ENCODE measurements at regions not wholly inside any gene's neighbourhood (a gene's known extent, or its start where the extent isn't known, plus 50 kb on each side); places are given as distances from the start of the nearest gene placed in this dataset.

DNA sequence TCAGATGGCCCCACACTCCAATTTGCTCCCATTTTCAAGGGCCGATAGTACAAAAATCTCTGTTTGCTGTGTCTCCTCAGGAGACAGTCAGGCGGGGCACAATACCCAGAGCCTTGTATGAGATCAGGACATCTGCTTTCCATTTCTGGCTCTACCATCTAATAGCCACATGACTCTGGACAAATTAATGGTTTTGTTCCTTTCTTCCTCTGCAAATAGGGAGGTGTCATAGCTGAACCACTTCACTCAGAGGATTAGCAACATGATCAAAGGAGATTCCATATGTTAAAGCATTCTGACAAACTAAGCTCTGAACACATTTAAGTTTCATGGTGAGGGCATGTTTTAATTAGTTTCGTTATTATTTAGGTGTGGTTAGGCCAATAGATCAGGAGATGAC, 602.1 kb upstream of the SYT4 start:
- no peaks in the 10 kb centered on the region for H3K36me3 ChIP-seq (ENCODE audit: control insufficient read depth in 1 of 2, insufficient read depth in 2 of 2, low read length in 1 of 2)
- 61 to 75% methylated on average over 3 of the region's 3 CpGs for WGBS, 2 donors
- intact Hi-C loops (cut with DNase I): no loop called here
- no peaks in the 10 kb centered on the region for H3K4me1 ChIP-seq (ENCODE audit: control insufficient read depth in 1 of 2, insufficient read depth in 2 of 2, low read length in 2 of 2)
- H3K4me3 ChIP-seq (ENCODE audit: low read length in 2 of 2): no peak overlapping the region
- ATAC-seq (ENCODE audit: low FRiP score): no peak
- no peaks in the 10 kb centered on the region for H3K9me3 ChIP-seq (ENCODE audit: control insufficient read depth, low read length)
- H3K27me3 ChIP-seq (ENCODE audit: control insufficient read depth in 1 of 2, insufficient read depth in 2 of 2, low read length in 1 of 2): no peaks in the 10 kb centered on the region
- no peak for DNase-seq
- H3K27ac ChIP-seq (ENCODE audit: low read depth in 1 of 2, low read length in 2 of 2): no peak overlapping the region

DNA sequence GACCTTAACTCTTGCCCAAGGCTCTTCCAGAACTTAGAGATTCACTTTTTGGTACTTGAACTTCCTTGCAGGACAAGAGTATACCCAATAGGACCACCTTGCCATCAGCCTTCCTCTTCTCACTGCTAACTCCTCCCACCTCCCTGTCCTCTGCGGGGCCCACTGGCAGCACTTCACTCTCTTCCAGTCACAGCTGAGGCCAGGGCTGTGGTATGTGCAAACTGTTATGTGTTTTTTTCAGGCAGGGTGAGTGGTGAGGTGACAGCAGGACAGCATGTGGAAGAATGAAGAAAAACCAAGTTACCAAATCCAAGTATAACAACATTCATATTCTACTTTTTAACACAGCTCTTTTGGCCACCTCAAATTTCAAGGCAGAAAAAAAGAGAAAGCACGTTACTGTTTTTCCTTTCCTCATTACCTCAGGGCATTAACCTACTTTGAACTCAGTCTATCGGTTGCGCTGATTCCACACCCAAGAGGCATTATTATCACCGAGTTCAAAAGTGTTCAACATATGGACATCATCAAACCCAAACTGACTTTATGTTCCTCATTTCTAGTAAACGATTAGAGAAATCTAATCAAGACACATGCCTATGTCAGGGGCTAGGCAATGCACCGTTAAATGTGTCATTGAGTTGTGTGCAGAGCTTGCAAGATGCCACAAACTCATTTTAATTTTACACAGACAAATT, 605.2 kb upstream of the SYT4 start:
- no peak for ATAC-seq (ENCODE audit: low FRiP score)
- H3K4me1 ChIP-seq (ENCODE audit: control insufficient read depth in 1 of 2, insufficient read depth in 2 of 2, low read length in 2 of 2): no peaks in the 10 kb centered on the region
- WGBS, 2 donors: 44 to 53% methylated on average over 7 of the region's 7 CpGs
- peak; percentile 34 to 63 for DNase-seq
- no peaks in the 10 kb centered on the region for H3K27me3 ChIP-seq (ENCODE audit: control insufficient read depth in 1 of 2, insufficient read depth in 2 of 2, low read length in 1 of 2)
- H3K4me3 ChIP-seq (ENCODE audit: low read length in 2 of 2): no peak overlapping the region
- intact Hi-C loops (cut with DNase I): no loop called here
- no peaks in the 10 kb centered on the region for H3K9me3 ChIP-seq (ENCODE audit: control insufficient read depth, low read length)
- H3K27ac ChIP-seq (ENCODE audit: low read depth in 1 of 2, low read length in 2 of 2): no peak overlapping the region
- no peaks in the 10 kb centered on the region for H3K36me3 ChIP-seq (ENCODE audit: control insufficient read depth in 1 of 2, insufficient read depth in 2 of 2, low read length in 1 of 2)

DNA sequence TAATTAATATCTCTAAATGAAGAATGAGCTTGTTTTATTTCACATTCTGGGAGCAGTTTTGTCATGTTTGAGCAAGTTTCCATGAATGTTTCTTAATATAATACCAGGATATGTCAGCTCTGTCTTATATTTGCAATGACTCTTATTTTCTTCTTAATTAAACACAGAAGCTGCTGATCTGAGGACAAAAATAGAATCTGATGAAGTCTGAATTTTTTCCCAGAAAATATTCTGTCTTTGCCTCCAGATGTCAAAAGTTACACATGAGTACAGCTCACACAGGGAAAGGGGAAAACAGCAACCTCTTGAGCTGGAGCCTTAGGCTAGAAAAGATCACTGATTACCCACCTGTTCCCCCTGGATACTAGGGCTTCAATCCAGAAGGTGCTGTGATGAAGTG, 606.6 kb upstream of the SYT4 start:
- H3K4me3 ChIP-seq (ENCODE audit: low read length in 2 of 2): no peak overlapping the region
- H3K27me3 ChIP-seq (ENCODE audit: control insufficient read depth in 1 of 2, insufficient read depth in 2 of 2, low read length in 1 of 2): no peaks in the 10 kb centered on the region
- H3K27ac ChIP-seq (ENCODE audit: low read depth in 1 of 2, low read length in 2 of 2): no peak overlapping the region
- DNase-seq (no peak), ATAC-seq (ENCODE audit: low FRiP score) (no peak)
- no peaks in the 10 kb centered on the region for H3K36me3 ChIP-seq (ENCODE audit: control insufficient read depth in 1 of 2, insufficient read depth in 2 of 2, low read length in 1 of 2)
- H3K4me1 ChIP-seq (ENCODE audit: control insufficient read depth in 1 of 2, insufficient read depth in 2 of 2, low read length in 2 of 2): no peaks in the 10 kb centered on the region
- intact Hi-C loops (cut with DNase I): no loop called here
- H3K9me3 ChIP-seq (ENCODE audit: control insufficient read depth, low read length): no peaks in the 10 kb centered on the region

DNA sequence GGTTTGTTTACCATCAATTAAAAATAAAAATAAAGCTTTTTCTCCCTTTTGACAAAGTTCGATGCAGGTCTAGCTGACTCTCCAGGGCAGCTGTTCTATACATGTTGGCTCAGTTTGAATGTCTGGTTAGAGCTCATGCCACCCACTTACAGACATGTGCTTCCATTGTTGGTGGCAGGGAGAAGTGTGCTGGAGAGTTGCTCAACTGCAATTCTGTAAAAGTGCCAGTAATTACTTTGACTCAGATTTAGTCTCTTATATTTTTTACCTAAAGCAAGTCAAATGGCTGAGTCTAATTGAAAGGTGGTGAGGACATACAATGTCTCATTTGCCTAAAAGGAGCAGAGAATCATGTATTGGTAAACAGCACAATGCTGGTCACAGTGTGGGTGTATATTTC, 609.1 kb upstream of the SYT4 start:
- Histone ChIP-seq H3K4me1 (ENCODE audit: control insufficient read depth in 1 of 2, insufficient read depth in 2 of 2, low read length in 2 of 2) (no peaks in the 10 kb centered on the region), H3K27me3 (ENCODE audit: control insufficient read depth in 1 of 2, insufficient read depth in 2 of 2, low read length in 1 of 2) (no peaks in the 10 kb centered on the region), H3K27ac (ENCODE audit: low read depth in 1 of 2, low read length in 2 of 2) (no peak overlapping the region), H3K36me3 (ENCODE audit: control insufficient read depth in 1 of 2, insufficient read depth in 2 of 2, low read length in 1 of 2) (no peaks in the 10 kb centered on the region), H3K4me3 (ENCODE audit: low read length in 2 of 2) (no peak overlapping the region), H3K9me3 (ENCODE audit: control insufficient read depth, low read length) (no peaks in the 10 kb centered on the region)
- 78 to 91% methylated on average over 1 of the region's 1 CpG for WGBS, 2 donors
- DNase-seq (no peak), ATAC-seq (ENCODE audit: low FRiP score) (no peak)
- intact Hi-C loops (cut with DNase I): no loop called here

DNA sequence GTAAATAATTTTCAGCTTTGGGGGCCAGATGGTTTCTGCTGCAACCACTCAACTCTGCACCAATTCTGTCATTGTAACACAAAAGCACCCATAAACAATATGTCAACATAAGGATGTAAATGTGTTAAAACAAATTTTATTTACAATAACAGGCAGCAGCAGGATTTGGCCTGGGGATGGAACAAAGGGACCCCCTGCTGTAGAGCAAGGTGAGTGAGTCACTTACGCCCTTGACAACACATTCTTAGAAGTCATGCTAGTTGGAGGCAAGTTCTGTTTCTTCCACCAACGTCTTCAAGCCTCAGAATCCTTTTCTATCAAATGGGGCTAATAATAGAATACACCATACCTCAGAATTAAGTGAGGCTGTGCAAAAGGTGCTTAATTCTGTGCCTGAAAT, 610.2 kb upstream of the SYT4 start:
- intact Hi-C loops (cut with DNase I): no loop called here
- Histone ChIP-seq H3K36me3 (ENCODE audit: control insufficient read depth in 1 of 2, insufficient read depth in 2 of 2, low read length in 1 of 2) (no peaks in the 10 kb centered on the region), H3K9me3 (ENCODE audit: control insufficient read depth, low read length) (no peaks in the 10 kb centered on the region), H3K27me3 (ENCODE audit: control insufficient read depth in 1 of 2, insufficient read depth in 2 of 2, low read length in 1 of 2) (no peaks in the 10 kb centered on the region), H3K4me3 (ENCODE audit: low read length in 2 of 2) (no peak overlapping the region), H3K4me1 (ENCODE audit: control insufficient read depth in 1 of 2, insufficient read depth in 2 of 2, low read length in 2 of 2) (no peaks in the 10 kb centered on the region), H3K27ac (ENCODE audit: low read depth in 1 of 2, low read length in 2 of 2) (no peak overlapping the region)
- no peak for ATAC-seq (ENCODE audit: low FRiP score)
- no peak for DNase-seq
- WGBS, 2 donors: 60 to 62% methylated on average over 2 of the region's 2 CpGs

DNA sequence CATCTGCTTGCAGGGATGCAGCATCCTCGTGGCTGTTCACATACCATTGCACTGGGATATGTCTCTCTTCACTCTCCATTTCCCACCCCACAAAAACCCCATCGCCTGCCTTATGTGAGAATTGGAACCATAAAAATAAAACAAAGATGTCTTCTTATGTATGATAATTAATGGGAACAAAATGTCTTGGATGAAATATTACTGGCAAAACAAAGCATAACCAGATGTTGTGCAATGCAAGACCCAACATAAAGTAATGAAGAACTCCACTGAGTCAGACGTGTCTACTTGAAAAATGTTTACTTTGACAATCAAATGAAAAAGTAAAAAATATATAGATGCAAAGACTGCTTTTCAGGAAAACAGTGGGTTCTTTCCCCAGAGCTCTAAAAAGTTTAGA, 611.3 kb upstream of the SYT4 start:
- Histone ChIP-seq H3K27ac (ENCODE audit: low read depth in 1 of 2, low read length in 2 of 2) (no peak overlapping the region), H3K4me3 (ENCODE audit: low read length in 2 of 2) (no peak overlapping the region), H3K4me1 (ENCODE audit: control insufficient read depth in 1 of 2, insufficient read depth in 2 of 2, low read length in 2 of 2) (no peaks in the 10 kb centered on the region), H3K9me3 (ENCODE audit: control insufficient read depth, low read length) (no peaks in the 10 kb centered on the region), H3K36me3 (ENCODE audit: control insufficient read depth in 1 of 2, insufficient read depth in 2 of 2, low read length in 1 of 2) (no peaks in the 10 kb centered on the region), H3K27me3 (ENCODE audit: control insufficient read depth in 1 of 2, insufficient read depth in 2 of 2, low read length in 1 of 2) (no peaks in the 10 kb centered on the region)
- intact Hi-C loops (cut with DNase I): no loop called here
- DNase-seq: no peak
- no peak for ATAC-seq (ENCODE audit: low FRiP score)
- 20 to 45% methylated on average over 3 of the region's 3 CpGs for WGBS, 2 donors

DNA sequence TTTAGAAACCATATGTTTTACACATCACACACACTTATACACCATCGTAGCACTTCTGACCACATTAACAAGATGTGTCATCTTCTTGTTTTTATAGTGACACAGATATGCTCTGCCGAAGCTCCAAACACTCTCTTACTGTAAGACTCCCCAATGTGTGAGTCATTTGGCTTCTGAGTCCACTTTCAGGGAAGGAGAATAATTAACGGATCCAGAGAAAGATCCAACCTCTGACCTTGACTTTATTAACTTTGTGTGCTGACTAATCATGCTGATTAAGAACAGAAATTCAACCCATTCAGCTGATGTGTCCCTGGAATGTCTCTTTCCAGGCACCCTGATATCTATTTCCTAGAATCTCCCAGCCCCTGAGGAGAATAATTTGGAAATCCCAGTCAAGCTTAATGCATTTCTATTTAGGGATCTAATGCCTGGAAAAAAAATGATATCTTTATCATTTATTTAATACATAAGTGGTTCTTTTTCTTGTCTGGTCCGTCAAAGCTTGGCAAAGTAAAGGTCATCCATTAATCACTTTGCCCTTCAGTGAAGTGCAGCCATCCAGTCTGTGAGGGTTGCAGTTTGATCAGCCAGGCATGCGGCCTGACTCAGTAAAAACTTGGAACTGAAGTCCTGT, 615.8 kb upstream of the SYT4 start:
- H3K27ac ChIP-seq (ENCODE audit: low read depth in 1 of 2, low read length in 2 of 2): no peak overlapping the region
- ATAC-seq (ENCODE audit: low FRiP score): peak; percentile 70

DNA sequence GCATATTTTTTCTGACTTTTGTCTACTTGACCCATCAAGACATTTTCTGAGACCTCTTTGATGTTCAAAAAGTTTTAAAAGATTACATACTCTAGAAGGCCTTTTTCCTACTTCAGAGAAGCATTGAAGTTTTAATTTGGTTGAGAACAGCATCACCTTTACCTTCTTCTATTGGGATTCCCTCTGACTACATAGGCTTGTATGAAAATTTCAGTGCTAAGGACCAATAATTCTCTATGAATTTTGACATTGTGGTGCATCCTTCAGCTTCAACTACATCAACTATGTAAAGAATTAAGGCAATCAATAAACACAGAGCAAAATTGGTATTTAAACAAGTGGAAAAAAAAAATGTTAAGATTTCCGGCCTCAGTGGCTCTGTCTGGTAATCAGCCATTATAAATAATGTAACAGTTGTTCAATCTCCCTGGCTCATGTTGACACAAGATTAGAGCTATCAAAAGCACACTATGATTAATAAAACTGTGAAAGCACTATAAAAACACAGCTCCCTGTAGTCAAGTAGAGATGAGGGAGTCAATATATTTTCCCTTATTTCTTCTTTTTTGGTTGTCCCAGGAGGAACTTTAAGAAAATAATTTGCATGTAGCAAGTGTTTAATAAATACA, 627.0 kb upstream of the SYT4 start:
- ATAC-seq (ENCODE audit: low FRiP score): no peak
- peaks cover 1% of the 10 kb centered on the region for H3K9me3 ChIP-seq (ENCODE audit: control insufficient read depth, low read length)
- WGBS, 2 donors: 2 to 6% methylated on average over 1 of the region's 1 CpG

More for the DNA sequence above, 615.8 kb upstream of the SYT4 start:
- Histone ChIP-seq H3K27me3 (ENCODE audit: control insufficient read depth in 1 of 2, insufficient read depth in 2 of 2, low read length in 1 of 2) (no peaks in the 10 kb centered on the region), H3K4me3 (ENCODE audit: low read length in 2 of 2) (no peak overlapping the region), H3K4me1 (ENCODE audit: control insufficient read depth in 1 of 2, insufficient read depth in 2 of 2, low read length in 2 of 2) (no peaks in the 10 kb centered on the region), H3K9me3 (ENCODE audit: control insufficient read depth, low read length) (peaks cover 1% of the 10 kb centered on the region), H3K36me3 (ENCODE audit: control insufficient read depth in 1 of 2, insufficient read depth in 2 of 2, low read length in 1 of 2) (no peaks in the 10 kb centered on the region)
- intact Hi-C loops (cut with DNase I): no loop called here
- WGBS, 2 donors: 29 to 36% methylated on average over 5 of the region's 5 CpGs
- DNase-seq: no peak

DNA sequence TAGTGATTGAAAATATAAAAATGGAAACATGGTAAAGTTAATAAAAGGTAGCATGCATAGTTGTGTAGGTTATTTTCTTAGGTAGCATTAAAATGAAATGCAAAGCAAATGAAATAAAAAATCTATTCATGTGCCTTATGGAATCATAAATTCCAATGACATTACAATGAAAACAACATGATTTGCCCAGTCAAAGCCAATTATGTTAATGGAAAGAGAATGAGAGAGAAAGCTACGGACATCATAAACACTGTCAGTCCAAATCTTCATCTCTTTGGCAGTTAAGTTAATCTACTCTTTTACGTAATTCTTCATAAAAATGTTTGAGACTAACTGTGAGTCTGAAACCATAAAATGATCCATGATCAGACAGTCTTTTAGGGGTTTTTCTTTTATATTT, 636.7 kb upstream of the SYT4 start:
- no peaks in the 10 kb centered on the region for H3K36me3 ChIP-seq (ENCODE audit: control insufficient read depth in 1 of 2, insufficient read depth in 2 of 2, low read length in 1 of 2)
- no peaks in the 10 kb centered on the region for H3K4me1 ChIP-seq (ENCODE audit: control insufficient read depth in 1 of 2, insufficient read depth in 2 of 2, low read length in 2 of 2)
- intact Hi-C loops (cut with DNase I): no loop called here
- peaks cover 2% of the 10 kb centered on the region for H3K9me3 ChIP-seq (ENCODE audit: control insufficient read depth, low read length)
- H3K27ac ChIP-seq (ENCODE audit: low read depth in 1 of 2, low read length in 2 of 2): no peak overlapping the region
- 55 to 64% methylated on average over 2 of the region's 2 CpGs for WGBS, 2 donors
- no peak for ATAC-seq (ENCODE audit: low FRiP score)
- no peak for DNase-seq
- no peaks in the 10 kb centered on the region for H3K27me3 ChIP-seq (ENCODE audit: control insufficient read depth in 1 of 2, insufficient read depth in 2 of 2, low read length in 1 of 2)
- no peak overlapping the region for H3K4me3 ChIP-seq (ENCODE audit: low read length in 2 of 2)

More for the DNA sequence above, 627.0 kb upstream of the SYT4 start:
- Histone ChIP-seq H3K27me3 (ENCODE audit: control insufficient read depth in 1 of 2, insufficient read depth in 2 of 2, low read length in 1 of 2) (no peaks in the 10 kb centered on the region), H3K4me1 (ENCODE audit: control insufficient read depth in 1 of 2, insufficient read depth in 2 of 2, low read length in 2 of 2) (no peaks in the 10 kb centered on the region), H3K4me3 (ENCODE audit: low read length in 2 of 2) (no peak overlapping the region), H3K27ac (ENCODE audit: low read depth in 1 of 2, low read length in 2 of 2) (no peak overlapping the region), H3K36me3 (ENCODE audit: control insufficient read depth in 1 of 2, insufficient read depth in 2 of 2, low read length in 1 of 2) (no peaks in the 10 kb centered on the region)
- intact Hi-C loops (cut with DNase I): no loop called here
- no peak for DNase-seq

Data from aorta (tissue), 5 donors.